ENCODE measurements at regions not wholly inside any gene's neighbourhood (a gene's known extent, or its start where the extent isn't known, plus 50 kb on each side); places are given as distances from the start of the nearest gene placed in this dataset.

DNA sequence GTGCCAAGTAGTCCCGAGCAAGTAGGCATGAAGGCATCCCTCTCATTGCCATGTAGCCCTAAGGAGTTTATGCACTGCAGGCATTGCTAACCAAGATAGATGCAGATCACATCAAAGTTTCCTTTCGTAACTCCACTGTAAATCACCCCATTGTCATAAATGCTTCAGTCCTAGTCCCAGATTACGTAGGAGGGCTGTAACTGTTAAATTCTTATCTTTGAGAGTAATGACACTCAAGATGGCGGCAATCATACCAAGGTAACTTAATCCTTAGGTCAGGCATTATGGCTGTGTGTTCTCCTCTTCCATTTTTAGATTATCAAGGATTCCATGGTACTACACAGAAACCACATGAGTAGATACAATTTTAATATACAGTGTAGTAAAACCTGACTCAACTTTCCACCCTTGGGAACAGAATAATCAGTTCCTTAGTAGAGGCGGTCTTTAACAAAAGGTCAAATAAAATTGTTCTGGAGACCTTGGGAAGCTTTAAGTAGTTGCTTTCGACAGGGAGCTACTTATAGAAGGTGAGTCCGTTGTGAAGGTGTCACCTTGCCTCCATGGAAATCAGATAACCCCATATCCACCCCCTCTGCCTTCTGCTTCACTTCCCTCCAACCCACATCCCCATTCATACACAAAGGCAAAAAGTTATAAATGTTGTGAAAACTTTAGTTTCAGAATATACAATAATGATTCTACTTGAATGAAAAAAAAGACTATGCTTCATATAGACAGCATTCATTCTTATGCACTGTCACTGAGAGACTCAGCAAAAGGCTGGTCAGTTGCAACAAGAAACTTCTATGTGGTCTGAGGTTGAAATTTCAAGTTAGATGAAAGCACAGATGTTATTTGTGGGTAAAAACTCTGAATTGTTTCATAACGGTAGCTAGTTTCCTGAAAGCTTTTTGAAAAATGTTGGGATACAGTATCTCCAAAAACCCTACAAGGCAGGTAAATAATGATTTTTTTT is 64.8 kb upstream of the GALNT5 start:
- Mint-ChIP-seq H3K27ac (no peak overlapping the region), H3K4me3 (no peak overlapping the region), H3K4me1 (ENCODE audit: low read depth) (peaks cover 4% of the 10 kb centered on the region), H3K9me3 (ENCODE audit: insufficient read depth) (no peaks in the 10 kb centered on the region), H3K36me3 (ENCODE audit: low read depth) (no peaks in the 10 kb centered on the region), H3K27me3 (ENCODE audit: low read depth) (peaks cover 5% of the 10 kb centered on the region)
- POLR2A ChIA-PET: no interaction called here
- DNase-seq (no peak), ATAC-seq (no peak)
- CTCF ChIA-PET: interaction anchor here (0.6 to 2.8 kb wide), 6 partner anchors 10 to 1824 kb away, joined by 3 to 18 read pairs (median 4); no protein-coding TSS in a partner anchor

DNA sequence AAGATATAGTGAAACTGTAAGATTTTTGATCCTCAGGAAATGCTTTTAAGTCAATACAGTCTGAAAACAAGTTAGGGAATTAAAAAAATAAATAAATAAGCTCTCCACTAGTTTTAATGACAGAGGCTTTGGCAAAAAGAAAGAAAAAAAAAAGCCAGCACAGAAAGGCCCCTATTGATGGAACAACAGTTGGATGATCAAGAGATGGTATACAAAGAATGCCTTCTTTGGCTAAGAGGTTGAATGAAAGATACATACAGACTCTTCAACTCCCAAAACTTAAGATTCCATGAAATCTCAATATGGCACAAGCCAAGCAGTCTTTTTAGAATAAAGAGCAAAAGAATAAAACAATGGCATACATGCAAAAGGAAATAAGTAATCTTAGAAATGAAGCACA is 64.0 kb upstream of the GALNT5 start:
- Mint-ChIP-seq H3K4me3 (no peak overlapping the region), H3K4me1 (ENCODE audit: low read depth) (peaks cover 4% of the 10 kb centered on the region), H3K9me3 (ENCODE audit: insufficient read depth) (no peaks in the 10 kb centered on the region), H3K36me3 (ENCODE audit: low read depth) (no peaks in the 10 kb centered on the region), H3K27me3 (ENCODE audit: low read depth) (peaks cover 5% of the 10 kb centered on the region), H3K27ac (no peak overlapping the region)
- CTCF ChIA-PET: interaction anchor here (0.6 to 2.8 kb wide), 10 partner anchors 10 to 1825 kb away, joined by 3 to 18 read pairs (median 4); no protein-coding TSS in a partner anchor
- no peak for ATAC-seq
- POLR2A ChIA-PET: no interaction called here
- no peak for DNase-seq

DNA sequence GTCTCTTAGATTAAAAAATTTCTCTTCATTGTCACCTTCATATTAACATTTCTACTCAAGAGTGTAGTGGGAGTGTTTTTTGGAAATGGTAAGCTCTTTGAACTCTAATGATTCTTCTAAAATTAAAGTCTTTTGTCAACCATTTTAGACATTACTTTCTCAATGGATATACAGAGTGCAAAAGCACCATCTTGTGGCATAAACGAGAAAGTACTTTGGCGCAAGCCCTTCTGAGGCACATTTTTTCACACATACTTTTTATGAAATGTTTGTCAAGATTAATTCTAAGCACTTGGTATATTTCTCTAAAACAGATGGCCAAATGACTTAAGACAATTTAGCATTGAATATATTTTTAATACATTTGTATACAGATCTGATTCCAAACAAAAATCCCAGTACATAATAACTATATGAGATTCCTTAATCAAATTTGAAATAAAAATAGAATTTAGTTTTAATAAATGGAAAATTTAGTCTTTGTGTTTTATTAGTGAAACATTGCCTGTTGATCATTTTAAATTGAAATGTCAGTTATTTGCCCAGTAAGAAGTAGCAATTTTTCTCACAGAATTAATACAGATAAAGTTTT is 63.3 kb upstream of the GALNT5 start:
- DNase-seq (peak; percentile 37), ATAC-seq (no peak)
- POLR2A ChIA-PET: no interaction called here
- no peaks in the 10 kb centered on the region for H3K9me3 Mint-ChIP-seq (ENCODE audit: insufficient read depth)
- CTCF ChIA-PET: interaction anchor here (0.7 to 2.8 kb wide), 9 partner anchors 11 to 1826 kb away, joined by 3 to 18 read pairs (median 4); no protein-coding TSS in a partner anchor
- H3K27me3 Mint-ChIP-seq (ENCODE audit: low read depth): peaks cover 5% of the 10 kb centered on the region
- peaks cover 4% of the 10 kb centered on the region for H3K4me1 Mint-ChIP-seq (ENCODE audit: low read depth)
- no peak overlapping the region for H3K4me3 Mint-ChIP-seq
- no peak overlapping the region for H3K27ac Mint-ChIP-seq
- H3K36me3 Mint-ChIP-seq (ENCODE audit: low read depth): no peaks in the 10 kb centered on the region

- H3K36me3 Mint-ChIP-seq (ENCODE audit: low read depth): no peaks in the 10 kb centered on the region
- DNase-seq (no peak), ATAC-seq (no peak)
- H3K4me3 Mint-ChIP-seq: no peak overlapping the region
- POLR2A ChIA-PET: no interaction called here
- peaks cover 4% of the 10 kb centered on the region for H3K4me1 Mint-ChIP-seq (ENCODE audit: low read depth)
- CTCF ChIA-PET: interaction anchor here (2.8 kb wide), 1 partner anchor 15 kb away, joined by 15 read pairs; no protein-coding TSS in a partner anchor
- H3K27me3 Mint-ChIP-seq (ENCODE audit: low read depth): peaks cover 5% of the 10 kb centered on the region
- no peak overlapping the region for H3K27ac Mint-ChIP-seq
- no peaks in the 10 kb centered on the region for H3K9me3 Mint-ChIP-seq (ENCODE audit: insufficient read depth)
Measured at GRCh38 chr2:157194844-157195243, 62.7 kb upstream of the GALNT5 start.

DNA sequence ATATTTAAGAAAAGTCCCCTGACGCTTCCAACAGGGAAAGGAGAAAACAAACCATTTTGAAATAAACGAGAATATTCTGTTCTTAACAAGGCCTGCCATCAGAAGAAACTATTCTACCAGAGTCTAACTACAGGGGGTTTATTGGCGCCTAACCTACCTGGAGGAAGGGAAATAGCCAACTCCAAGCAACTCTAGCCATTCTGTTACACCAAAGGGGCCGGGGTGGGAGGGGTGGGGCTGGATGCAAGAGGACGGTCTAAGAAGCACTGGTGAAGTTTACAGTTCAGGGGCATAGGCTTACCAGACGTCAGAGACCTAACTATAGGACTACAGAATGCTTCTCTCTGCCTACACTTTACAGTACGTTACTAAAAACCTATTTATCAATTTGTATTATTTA is 60.5 kb upstream of the GALNT5 start:
- ChIA-PET CTCF (no interaction called here), POLR2A (no interaction called here)
- Mint-ChIP-seq H3K36me3 (ENCODE audit: low read depth) (no peaks in the 10 kb centered on the region), H3K4me1 (ENCODE audit: low read depth) (peaks cover 4% of the 10 kb centered on the region), H3K9me3 (ENCODE audit: insufficient read depth) (no peaks in the 10 kb centered on the region), H3K4me3 (no peak overlapping the region), H3K27me3 (ENCODE audit: low read depth) (peaks cover 4% of the 10 kb centered on the region), H3K27ac (no peak overlapping the region)
- no peak for ATAC-seq
- DNase-seq: no peak

- DNase-seq (no peak), ATAC-seq (no peak)
- CTCF ChIA-PET: no interaction called here
- POLR2A ChIA-PET: no interaction called here
- no peaks in the 10 kb centered on the region for H3K36me3 Mint-ChIP-seq (ENCODE audit: low read depth)
- no peaks in the 10 kb centered on the region for H3K9me3 Mint-ChIP-seq (ENCODE audit: insufficient read depth)
- H3K4me1 Mint-ChIP-seq (ENCODE audit: low read depth): peaks cover 4% of the 10 kb centered on the region
- H3K4me3 Mint-ChIP-seq: no peak overlapping the region
- H3K27ac Mint-ChIP-seq: no peak overlapping the region
- H3K27me3 Mint-ChIP-seq (ENCODE audit: low read depth): peaks cover 5% of the 10 kb centered on the region
Measured at GRCh38 chr2:157197848-157198247, 59.7 kb upstream of the GALNT5 start.

- Mint-ChIP-seq H3K27ac (no peak overlapping the region), H3K9me3 (ENCODE audit: insufficient read depth) (no peaks in the 10 kb centered on the region), H3K36me3 (ENCODE audit: low read depth) (no peaks in the 10 kb centered on the region), H3K27me3 (ENCODE audit: low read depth) (peaks cover 3% of the 10 kb centered on the region), H3K4me3 (no peak overlapping the region), H3K4me1 (ENCODE audit: low read depth) (no peaks in the 10 kb centered on the region)
- CTCF ChIA-PET: no interaction called here
- no peak for DNase-seq
- POLR2A ChIA-PET: interaction anchor here (0.7 kb wide), 1 partner anchor 774 kb away, joined by 3 read pairs; no protein-coding TSS in a partner anchor
- ATAC-seq: no peak
Measured at GRCh38 chr2:157203651-157204050, 53.9 kb upstream of the GALNT5 start.

DNA sequence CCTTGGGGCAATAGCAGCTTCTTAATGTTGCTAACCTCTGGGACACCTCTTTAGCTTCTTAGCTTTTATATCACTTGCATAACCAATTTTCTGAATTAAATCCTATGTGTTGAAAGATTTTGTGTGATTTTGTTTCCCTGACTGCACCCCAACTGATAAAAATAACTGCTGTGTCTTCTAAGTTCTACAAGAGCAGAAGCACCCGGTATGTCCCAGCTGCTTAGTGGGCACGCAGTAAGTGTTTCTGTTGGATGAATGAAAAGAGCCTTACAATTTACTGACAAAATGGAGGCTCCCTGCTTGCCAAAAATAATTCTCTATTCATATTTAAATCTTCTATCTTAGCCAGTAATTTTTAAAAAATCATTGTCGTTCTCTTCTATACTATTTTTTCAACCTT is 53.1 kb upstream of the GALNT5 start:
- ChIA-PET CTCF (no interaction called here), POLR2A (no interaction called here)
- H3K27ac Mint-ChIP-seq: no peak overlapping the region
- H3K27me3 Mint-ChIP-seq (ENCODE audit: low read depth): peaks cover 3% of the 10 kb centered on the region
- no peak overlapping the region for H3K4me3 Mint-ChIP-seq
- no peak for ATAC-seq
- H3K36me3 Mint-ChIP-seq (ENCODE audit: low read depth): no peaks in the 10 kb centered on the region
- no peak for DNase-seq
- no peaks in the 10 kb centered on the region for H3K9me3 Mint-ChIP-seq (ENCODE audit: insufficient read depth)
- no peaks in the 10 kb centered on the region for H3K4me1 Mint-ChIP-seq (ENCODE audit: low read depth)

- H3K36me3 Mint-ChIP-seq (ENCODE audit: low read depth): no peaks in the 10 kb centered on the region
- POLR2A ChIA-PET: no interaction called here
- H3K9me3 Mint-ChIP-seq (ENCODE audit: insufficient read depth): no peaks in the 10 kb centered on the region
- CTCF ChIA-PET: no interaction called here
- H3K27ac Mint-ChIP-seq: no peak overlapping the region
- no peak overlapping the region for H3K4me3 Mint-ChIP-seq
- no peaks in the 10 kb centered on the region for H3K4me1 Mint-ChIP-seq (ENCODE audit: low read depth)
- DNase-seq (no peak), ATAC-seq (no peak)
- H3K27me3 Mint-ChIP-seq (ENCODE audit: low read depth): peaks cover 2% of the 10 kb centered on the region
Measured at GRCh38 chr2:157206916-157207315, 50.6 kb upstream of the GALNT5 start.
